HCT116 (cell line): ENCODE measurements at regions not wholly inside any gene's neighbourhood (a gene's known extent, or its start where the extent isn't known, plus 50 kb on each side); places are given as distances from the start of the nearest gene placed in this dataset.

Experiments
- ATAC-seq: fragments of 200-7000 bp; cut with Tn5 transposase; 2 replicates; pipeline ENCODE4 v1.9.1; 2020; ENCODE audit warnings: mild to moderate bottlenecking, moderate library complexity
- BruUV-seq: library from RNA; stranded (reverse); fragments of 400-500 nt; replicated peaks from 2 replicates; lab custom pipeline; 2021; lab: Mats Ljungman, UMichigan
- CTCF ChIA-PET: fragments of 300-600 bp; sonication (Branson Sonifier 250); formaldehyde crosslinking; loops from one replicate; lab custom pipeline; 2021; ENCODE audit warnings: antibody characterized with exemption; lab: Charles Lee
- POLR2A ChIA-PET: fragments of 300-600, 350-600 bp; sonication (Branson Sonifier 250); formaldehyde crosslinking; loops from one replicate; lab custom pipeline; 2021; ENCODE audit warnings: antibody characterized with exemption; lab: Charles Lee
- RAD21 ChIA-PET, 2 experiments: fragments of 300-600 bp; sonication (Branson Sonifier 250); formaldehyde crosslinking; loops; one replicate each; lab custom pipeline; 2023; ENCODE audit warnings: low total read pairs in 2 of 2; ENCODE audit not compliant: uncharacterized antibody in 2 of 2, unreplicated experiment in 2 of 2, low non-redundant PET in 1 of 2; lab: Charles Lee
- DNase-seq: peaks from one replicate; pipeline ENCODE4 v3.0.0-alpha.2; 2010; ENCODE audit warnings: low read depth, low spot score
- H2AFZ ChIP-seq: fragments of 200-600 bp; shearing (Covaris generic), sonication (generic); 2 replicates; pipeline ENCODE4 v1.6.1; 2017; ENCODE audit warnings: low read depth, mixed run types, mixed read lengths, antibody characterized with exemption, low read length; ENCODE audit not compliant: poor library complexity, severe bottlenecking
- H3K27ac ChIP-seq: 2 replicates; pipeline ENCODE4 v1.5.1; 2012; ENCODE audit warnings: low read depth, low read length
- H3K27me3 ChIP-seq: fragments of 200-600 bp; sonication (generic); 2 replicates; pipeline ENCODE4 v1.6.1; 2016; ENCODE audit warnings: mixed run types, low read length, mixed read lengths; ENCODE audit not compliant: insufficient read depth
- H3K36me3 ChIP-seq, 2 experiments: fragments of 200-500 bp in 1 of 2; fragments of 200-600 bp in 1 of 2; sonication (Bioruptor generic) in 1 of 2; sonication (generic) in 1 of 2; 2 replicates each; pipeline versions ENCODE4 v1.5.1 to v1.6.1; 2014 to 2016; ENCODE audit warnings: low read length in 2 of 2, inconsistent platforms in 1 of 2, mixed read lengths in 1 of 2, mixed run types in 1 of 2; ENCODE audit not compliant: insufficient read depth in 2 of 2, control insufficient read depth in 1 of 2
- H3K4me1 ChIP-seq, 2 experiments: fragments of 200-600 bp in 1 of 2; sonication (generic) in 1 of 2; 2 replicates each; pipeline versions ENCODE4 v1.5.1 to v1.6.1; 2012 to 2017; ENCODE audit warnings: low read length in 2 of 2, inconsistent platforms in 1 of 2, mild to moderate bottlenecking in 1 of 2, mixed read lengths in 1 of 2, mixed run types in 1 of 2, moderate library complexity in 1 of 2; ENCODE audit not compliant: insufficient read depth in 2 of 2, control insufficient read depth in 1 of 2
- H3K4me2 ChIP-seq: fragments of 200-600 bp; sonication (generic); 2 replicates; pipeline ENCODE4 v1.6.1; 2017; ENCODE audit warnings: mixed run types, low read length, mixed read lengths
- H3K4me3 ChIP-seq, 2 experiments: fragments of 200-600 bp in 1 of 2; sonication (generic) in 1 of 2; replicated peaks in 1 of 2; 2 replicates each; pipeline ENCODE4 v1.5.1; 2011 to 2016; ENCODE audit warnings: low read length in 2 of 2, control low read depth in 1 of 2, low read depth in 1 of 2, mild to moderate bottlenecking in 1 of 2, mixed read lengths in 1 of 2, mixed run types in 1 of 2
- H3K79me2 ChIP-seq: fragments of 200-600 bp; sonication (generic); 2 replicates; pipeline ENCODE4 v1.6.1; 2017; ENCODE audit warnings: mild to moderate bottlenecking, mixed run types, low read length, moderate library complexity, mixed read lengths; ENCODE audit not compliant: insufficient read depth
- H3K9ac ChIP-seq: fragments of 200-600 bp; sonication (generic); 2 replicates; pipeline ENCODE4 v1.6.1; 2016; ENCODE audit warnings: low read length, mixed read lengths
- H3K9me2 ChIP-seq: fragments of 200-600 bp; sonication (generic), shearing (Covaris generic); 2 replicates; pipeline ENCODE4 v1.6.1; 2017; ENCODE audit warnings: mixed run types, mild to moderate bottlenecking, moderate library complexity; ENCODE audit not compliant: insufficient read depth
- H3K9me3 ChIP-seq, 2 experiments: fragments of 200-500 bp in 1 of 2; fragments of 200-600 bp in 1 of 2; sonication (Bioruptor generic) in 1 of 2; sonication (generic) in 1 of 2; 2 replicates each; pipeline ENCODE4 v1.6.1; 2014 to 2017; ENCODE audit warnings: low read length in 2 of 2, mixed read lengths in 2 of 2, inconsistent platforms in 1 of 2, low read depth in 1 of 2, mild to moderate bottlenecking in 1 of 2, mixed run types in 1 of 2, moderate library complexity in 1 of 2; ENCODE audit not compliant: control insufficient read depth in 1 of 2, insufficient read depth in 1 of 2
- H4K20me1 ChIP-seq: fragments of 200-600 bp; sonication (generic), shearing (Covaris generic); 2 replicates; pipeline ENCODE4 v1.6.1; 2017; ENCODE audit warnings: mixed run types, mild to moderate bottlenecking, moderate library complexity; ENCODE audit not compliant: insufficient read depth
- CBX3 ChIP-seq: IDR thresholded peaks from 2 replicates; pipeline ENCODE4 v1.6.1; 2012; ENCODE audit warnings: low read depth
- CEBPB ChIP-seq: IDR thresholded peaks from 2 replicates; pipeline ENCODE4 v1.6.1; 2012; ENCODE audit warnings: low read depth
- EGR1 ChIP-seq: IDR thresholded peaks from 2 replicates; pipeline ENCODE4 v1.6.1; 2012; ENCODE audit warnings: low read depth
- ELF1 ChIP-seq: IDR thresholded peaks from 2 replicates; pipeline ENCODE4 v1.6.1; 2012; ENCODE audit warnings: low read depth, borderline replicate concordance
- EZH2phosphoT487 ChIP-seq: fragments of 200-600 bp; IDR thresholded peaks from 2 replicates; pipeline ENCODE4 v1.6.1; 2018; ENCODE audit warnings: antibody characterized with exemption, borderline replicate concordance
- FOSL1 ChIP-seq: IDR thresholded peaks from 2 replicates; pipeline ENCODE4 v1.6.1; 2012; ENCODE audit warnings: low read depth
- RAD21 ChIP-seq: IDR thresholded peaks from 2 replicates; pipeline ENCODE4 v1.6.1; 2012; ENCODE audit warnings: low read depth, mild to moderate bottlenecking
- REST ChIP-seq: IDR thresholded peaks from 2 replicates; pipeline ENCODE4 v1.6.1; 2012; ENCODE audit warnings: low read depth
- SP1 ChIP-seq: IDR thresholded peaks from 2 replicates; pipeline ENCODE4 v1.6.1; 2012; ENCODE audit warnings: low read depth
- TCF7L2 ChIP-seq: IDR thresholded peaks from 2 replicates; pipeline ENCODE4 v1.7.0; 2011; ENCODE audit warnings: borderline replicate concordance, inconsistent platforms; ENCODE audit not compliant: insufficient read depth, insufficient read length; ENCODE audit errors: extremely low read depth
- YY1 ChIP-seq: IDR thresholded peaks from 2 replicates; pipeline ENCODE4 v1.6.1; 2011; ENCODE audit warnings: low read length, low read depth, moderate library complexity, mild to moderate bottlenecking; ENCODE audit not compliant: insufficient replicate concordance; ENCODE audit errors: extremely low read depth
- ZNF274 ChIP-seq: fragments of 200-500 bp; sonication (Bioruptor generic); IDR thresholded peaks from 2 replicates; pipeline ENCODE4 v1.6.1; 2014; ENCODE audit warnings: mild to moderate bottlenecking, low read depth, low read length, inconsistent platforms
- intact Hi-C: fragments of 100-400 bp; cut with micrococcal nuclease; formaldehyde crosslinking; loops from 2 replicates; pipeline ENCODE4 v1.10.0; 2022
- TF ChIP-seq, protein P1 (sequence below): IDR thresholded peaks from 2 replicates; pipeline ENCODE4 v1.6.1; 2012
- TF ChIP-seq, protein P2 (sequence below), 3 experiments: fragments of 200-600 bp in 1 of 3; sonication (generic) in 1 of 3; IDR thresholded peaks in 2 of 3; conservative IDR thresholded peaks in 1 of 3; 2 replicates each; pipeline ENCODE4 v1.5.1; 2012 to 2017; ENCODE audit warnings: low read depth in 2 of 3, low read length in 2 of 3, antibody characterized with exemption in 1 of 3, borderline replicate concordance in 1 of 3, control low read depth in 1 of 3, mild to moderate bottlenecking in 1 of 3, mixed read lengths in 1 of 3, mixed run types in 1 of 3, moderate library complexity in 1 of 3; ENCODE audit not compliant: insufficient read depth in 1 of 3
- TF ChIP-seq, protein P3 (sequence below): IDR thresholded peaks from 2 replicates; pipeline ENCODE4 v1.6.1; 2012

DNA sequence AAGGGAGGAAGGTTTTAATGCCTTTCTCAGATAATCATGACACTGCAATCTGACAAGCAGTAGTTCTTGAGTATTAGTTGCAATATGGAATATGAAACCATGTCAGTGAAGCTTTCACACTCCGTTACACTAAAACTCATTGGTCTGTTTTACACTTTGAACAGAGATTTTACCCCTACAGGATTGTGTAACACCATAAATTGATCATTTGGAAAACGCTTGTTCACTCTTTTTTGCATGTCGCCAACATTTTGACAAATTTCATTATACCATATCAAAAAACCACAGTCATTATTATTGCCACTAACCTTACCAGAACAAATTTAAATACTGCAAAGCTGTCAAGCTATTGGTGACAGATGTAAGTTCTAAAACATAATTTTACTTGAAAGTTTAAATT lies 404.8 kb upstream of the THBS1 start:
- ChIA-PET RAD21 (interaction anchor here in 1 of 2 experiments (0.7 kb wide), 1 partner anchor 1447 kb away, joined by 3 read pairs; no protein-coding TSS in a partner anchor), POLR2A (no interaction called here), CTCF (interaction anchor here (0.8 to 1.0 kb wide), 2 partner anchors 404 to 581 kb away, joined by 3 to 5 read pairs; no protein-coding TSS in a partner anchor)
- Histone ChIP-seq H3K9me3 (no peaks in the 10 kb centered on the region), H3K9ac (no peak overlapping the region), H3K79me2 (no peaks in the 10 kb centered on the region), H2AFZ (no peak overlapping the region), H3K4me2 (no peak overlapping the region), H3K4me3 (no peak overlapping the region), H3K27me3 (no peaks in the 10 kb centered on the region), H3K36me3 (no peaks in the 10 kb centered on the region), H3K9me2 (no peaks in the 10 kb centered on the region), H3K4me1 (peaks cover 7 to 16% of the 10 kb centered on the region in 2 experiments; a peak in 3 of 4 replicates), H4K20me1 (no peaks in the 10 kb centered on the region), H3K27ac (no peak overlapping the region)
- no TSS peak for BruUV-seq
- intact Hi-C loops: no loop called here
- ATAC-seq: no peak
- TF ChIP-seq EGR1: no peak
- TF ChIP-seq CEBPB: no peak
- TF ChIP-seq, protein P1, sequence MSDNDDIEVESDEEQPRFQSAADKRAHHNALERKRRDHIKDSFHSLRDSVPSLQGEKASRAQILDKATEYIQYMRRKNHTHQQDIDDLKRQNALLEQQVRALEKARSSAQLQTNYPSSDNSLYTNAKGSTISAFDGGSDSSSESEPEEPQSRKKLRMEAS: no peak
- TF ChIP-seq, protein P2, sequence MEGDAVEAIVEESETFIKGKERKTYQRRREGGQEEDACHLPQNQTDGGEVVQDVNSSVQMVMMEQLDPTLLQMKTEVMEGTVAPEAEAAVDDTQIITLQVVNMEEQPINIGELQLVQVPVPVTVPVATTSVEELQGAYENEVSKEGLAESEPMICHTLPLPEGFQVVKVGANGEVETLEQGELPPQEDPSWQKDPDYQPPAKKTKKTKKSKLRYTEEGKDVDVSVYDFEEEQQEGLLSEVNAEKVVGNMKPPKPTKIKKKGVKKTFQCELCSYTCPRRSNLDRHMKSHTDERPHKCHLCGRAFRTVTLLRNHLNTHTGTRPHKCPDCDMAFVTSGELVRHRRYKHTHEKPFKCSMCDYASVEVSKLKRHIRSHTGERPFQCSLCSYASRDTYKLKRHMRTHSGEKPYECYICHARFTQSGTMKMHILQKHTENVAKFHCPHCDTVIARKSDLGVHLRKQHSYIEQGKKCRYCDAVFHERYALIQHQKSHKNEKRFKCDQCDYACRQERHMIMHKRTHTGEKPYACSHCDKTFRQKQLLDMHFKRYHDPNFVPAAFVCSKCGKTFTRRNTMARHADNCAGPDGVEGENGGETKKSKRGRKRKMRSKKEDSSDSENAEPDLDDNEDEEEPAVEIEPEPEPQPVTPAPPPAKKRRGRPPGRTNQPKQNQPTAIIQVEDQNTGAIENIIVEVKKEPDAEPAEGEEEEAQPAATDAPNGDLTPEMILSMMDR (IDR thresholded peaks at IDR 0.05 in 2 of 3, conservative IDR thresholded peaks at IDR 0.05 in 1 of 3; ENCODE audit: borderline replicate concordance in 1 of 3, insufficient read depth in 1 of 3, low read depth in 2 of 3, low read length in 2 of 3): no peak
- no peak for TF ChIP-seq ELF1
- no peak for TF ChIP-seq YY1
- no peak for TF ChIP-seq CBX3
- TF ChIP-seq SP1: no peak
- no peak for TF ChIP-seq REST
- TF ChIP-seq, protein P3, sequence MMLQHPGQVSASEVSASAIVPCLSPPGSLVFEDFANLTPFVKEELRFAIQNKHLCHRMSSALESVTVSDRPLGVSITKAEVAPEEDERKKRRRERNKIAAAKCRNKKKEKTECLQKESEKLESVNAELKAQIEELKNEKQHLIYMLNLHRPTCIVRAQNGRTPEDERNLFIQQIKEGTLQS: no peak
- no peak for TF ChIP-seq ZNF274
- TF ChIP-seq RAD21: no peak
- no peak for TF ChIP-seq EZH2phosphoT487
- no peak for TF ChIP-seq FOSL1
- no peak for TF ChIP-seq TCF7L2
- no peak for DNase-seq
